T47D (cell line): ENCODE measurements at regions not wholly inside any gene's neighbourhood (a gene's known extent, or its start where the extent isn't known, plus 50 kb on each side); places are given as distances from the start of the nearest gene placed in this dataset.
A peak's percentile ranks its signal among the peaks of the same experiment; 100 is the strongest.
"Not testable (repeated sequence)": the region's sequence is repeated elsewhere in the genome, so short reads cannot be mapped to it uniquely, and the experiment has no call there.

Source experiments
- DNase-seq, 2 experiments: peaks; one replicate each; pipeline versions ENCODE4 v3.0.0 to v3.0.0-alpha.2; 2011 to 2012; ENCODE audit warnings: low read depth in 1 of 2, low spot score in 1 of 2
- JUND ChIP-seq: IDR thresholded peaks from 2 replicates; pipeline ENCODE4 v1.6.1; 2012; ENCODE audit warnings: low read depth
- in situ Hi-C: cut with HindIII; loops from 2 replicates; pipeline ENCODE4 v1.10.0; 2016; ENCODE audit warnings: low sequenced_read_pairs, low pct_unique_long_range_greater_than_20kb

- in situ Hi-C loops = no loop called here
- peak; percentile 25 to 78 for DNase-seq
- no peak for TF ChIP-seq JUND
Observed at GRCh38 chr14:45891417-45892080, 638.5 kb upstream of the MIS18BP1 start.

- DNase-seq, in situ Hi-C loops: not testable (repeated sequence)
Observed at GRCh38 chr14:45888766-45889285, 635.8 kb upstream of the MIS18BP1 start.

GRCh38 chr14:45877981-45878380 lies 625.0 kb upstream of the MIS18BP1 start:
- in situ Hi-C loops = no loop called here
- no peak for TF ChIP-seq JUND

GRCh38 chr14:45868863-45869262 lies 615.9 kb upstream of the MIS18BP1 start:
- in situ Hi-C loops = no loop called here
- DNase-seq = no peak
- TF ChIP-seq JUND = no peak

More at GRCh38 chr14:45877981-45878380, 625.0 kb upstream of the MIS18BP1 start:
- no peak for DNase-seq

- in situ Hi-C loops = no loop called here
Observed at GRCh38 chr14:45868377-45868776, 615.4 kb upstream of the MIS18BP1 start.

GRCh38 chr14:45867046-45867894 lies 614.3 kb upstream of the MIS18BP1 start:
- in situ Hi-C loops = no loop called here
- TF ChIP-seq JUND = no peak
- DNase-seq = no peak

More at GRCh38 chr14:45868377-45868776, 615.4 kb upstream of the MIS18BP1 start:
- TF ChIP-seq JUND = no peak
- DNase-seq = no peak

GRCh38 chr14:45838597-45838996 lies 585.6 kb upstream of the MIS18BP1 start:
- peak; percentile 18 to 66 for DNase-seq
- in situ Hi-C loops = no loop called here
- no peak for TF ChIP-seq JUND

GRCh38 chr14:45819107-45819506 lies 566.1 kb upstream of the MIS18BP1 start:
- TF ChIP-seq JUND = no peak
- in situ Hi-C loops = no loop called here
- no peak for DNase-seq

GRCh38 chr14:45811155-45811554 lies 558.2 kb upstream of the MIS18BP1 start:
- no peak for DNase-seq
- peak; percentile 26; the same call in 1 of the 2 replicates for TF ChIP-seq JUND
- in situ Hi-C loops = no loop called here

- no peak for TF ChIP-seq JUND
- peak; percentile 21 to 72 for DNase-seq
- in situ Hi-C loops = no loop called here
Observed at GRCh38 chr14:45810152-45810872, 557.3 kb upstream of the MIS18BP1 start.

GRCh38 chr14:45807178-45807899 lies 554.3 kb upstream of the MIS18BP1 start:
- in situ Hi-C loops = no loop called here
- no peak for DNase-seq
- no peak for TF ChIP-seq JUND

GRCh38 chr14:45799511-45799910 lies 546.5 kb upstream of the MIS18BP1 start:
- in situ Hi-C loops = no loop called here
- no peak for TF ChIP-seq JUND
- no peak for DNase-seq
